ENCODE measurements at regions not wholly inside any gene's neighbourhood (a gene's known extent, or its start where the extent isn't known, plus 50 kb on each side); places are given as distances from the start of the nearest gene placed in this dataset.

- peak; percentile 58 for DNase-seq
Measured at GRCh38 chr22:48173061-48173772, 1410.8 kb downstream of the TBC1D22A start.

DNA sequence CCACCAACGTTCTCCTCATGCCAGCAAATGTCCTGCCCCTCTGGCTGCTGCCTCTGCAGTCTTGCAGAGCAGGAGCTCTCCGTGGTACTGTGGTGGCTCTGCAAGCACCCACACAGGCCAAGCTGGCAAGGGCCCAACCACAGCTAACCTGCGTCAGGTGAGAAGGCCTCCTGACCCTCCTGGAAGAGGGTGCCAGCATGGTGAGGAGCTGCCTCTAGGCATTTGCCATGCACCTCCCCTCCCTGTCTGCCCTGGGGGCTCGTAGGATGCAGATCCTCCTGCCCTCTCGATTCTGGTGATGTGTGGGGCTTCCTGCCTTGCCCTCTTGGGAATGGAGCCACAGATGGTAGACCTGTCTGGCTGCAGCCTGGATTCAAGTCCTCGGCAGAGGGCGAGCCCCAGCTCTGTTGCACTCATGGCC, 1408.8 kb downstream of the TBC1D22A start:
- peak; percentile 56 for DNase-seq

DNA sequence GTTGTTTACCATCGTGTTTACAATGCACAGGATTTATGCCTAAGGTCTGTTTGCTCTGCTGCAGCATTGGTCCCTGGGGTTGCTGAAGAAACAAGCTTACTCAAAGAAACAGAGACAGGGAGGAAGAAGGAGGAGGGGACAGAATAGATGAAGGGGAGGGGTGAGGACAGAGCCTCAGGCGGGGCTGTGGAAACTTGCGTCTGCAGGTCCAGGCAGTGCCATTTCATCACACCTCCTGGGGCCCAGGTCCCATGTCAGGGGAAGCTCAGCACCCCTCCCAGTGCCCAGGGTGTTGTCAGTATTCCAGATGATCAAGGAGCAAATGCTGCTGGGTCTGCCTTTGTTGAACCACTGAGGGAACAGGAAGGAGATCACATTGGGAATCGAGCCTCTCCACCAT, 1406.8 kb downstream of the TBC1D22A start:
- no peak for DNase-seq

GRCh38 chr22:48167238-48167637, 1404.8 kb downstream of the TBC1D22A start:
- DNase-seq = no peak

- DNase-seq = no peak
Measured at GRCh38 chr22:48161298-48161697, 1398.8 kb downstream of the TBC1D22A start.

DNA sequence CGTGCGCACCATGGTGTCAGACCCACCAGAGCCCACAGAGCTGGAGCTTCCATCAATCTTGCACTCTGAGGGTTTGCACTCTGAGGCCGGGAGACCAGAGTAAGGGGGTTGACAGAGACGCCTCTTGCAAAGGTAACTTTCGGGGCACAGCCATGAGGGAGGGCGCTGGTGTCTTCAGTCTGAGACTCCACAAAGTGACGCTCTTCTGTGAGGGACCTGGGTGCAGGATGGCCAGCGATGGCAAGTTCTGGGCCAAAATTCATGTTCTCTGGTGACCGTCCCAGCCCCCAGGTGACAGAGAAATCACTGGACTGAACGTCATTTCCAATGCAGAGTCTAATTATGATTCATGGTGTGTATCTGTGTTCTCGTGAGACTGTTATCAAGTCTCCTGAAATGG, 1395.2 kb downstream of the TBC1D22A start:
- no peak for DNase-seq

DNA sequence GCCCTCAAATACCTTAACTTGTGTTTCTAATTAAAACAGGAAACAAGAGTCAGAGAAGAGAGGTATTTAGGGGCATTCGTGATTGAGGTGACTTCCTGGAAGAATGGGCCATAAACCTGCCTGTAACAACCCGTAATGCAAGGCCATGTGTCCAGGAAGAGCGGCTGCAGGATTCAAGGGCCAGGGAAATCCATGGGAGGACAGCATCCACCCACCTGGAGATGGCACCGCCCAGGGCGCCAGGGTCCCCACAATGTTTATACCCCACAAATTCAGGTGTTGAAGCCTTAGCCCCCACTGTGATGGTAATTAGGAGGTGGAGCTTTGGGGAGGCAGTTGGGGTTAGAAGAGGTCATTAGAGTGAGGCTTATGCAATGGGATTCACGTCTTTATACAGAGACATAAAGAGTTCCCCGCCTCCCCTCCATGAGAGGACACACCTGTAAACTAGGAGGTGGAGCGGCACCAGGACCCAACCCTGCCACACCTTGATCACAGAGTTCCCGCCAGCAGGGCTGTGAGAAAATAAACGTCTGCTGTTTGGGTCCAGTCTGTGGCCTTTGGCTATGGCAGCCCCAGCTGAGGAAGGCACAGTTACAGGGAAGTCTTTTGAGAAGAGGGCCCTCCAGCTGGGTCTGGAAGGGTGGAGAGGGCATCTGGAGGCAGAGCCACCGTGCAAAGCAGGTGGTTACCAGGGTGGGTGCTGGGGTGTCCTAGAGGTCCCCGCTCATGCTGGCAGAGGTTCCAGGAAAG, 1394.3 kb downstream of the TBC1D22A start:
- no peak for DNase-seq

DNA sequence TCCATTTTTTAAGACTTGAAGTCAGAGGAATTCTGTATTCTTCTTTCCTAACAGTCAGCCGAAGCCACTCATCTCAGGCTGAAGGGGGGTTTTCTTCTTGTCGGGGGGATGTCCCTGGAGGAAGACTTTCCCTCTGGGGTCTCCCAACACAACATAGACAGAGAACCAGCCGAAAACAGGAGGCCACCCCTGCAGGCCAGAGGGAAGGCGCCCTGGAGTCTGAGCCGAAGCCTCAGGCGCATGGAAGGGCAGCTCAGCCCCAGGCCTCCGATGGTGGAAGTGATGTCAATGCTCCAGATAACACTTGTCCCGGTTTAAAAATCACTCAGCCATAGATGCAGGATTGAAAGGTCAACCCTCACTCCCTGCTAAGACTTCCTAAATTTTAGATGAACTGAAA, 1393.0 kb downstream of the TBC1D22A start:
- no peak for DNase-seq

- no peak for DNase-seq
Measured at GRCh38 chr22:48154943-48155240, 1392.4 kb downstream of the TBC1D22A start.

- DNase-seq = no peak
Measured at GRCh38 chr22:48154169-48154942, 1391.9 kb downstream of the TBC1D22A start.

GRCh38 chr22:48153726-48154125, 1391.3 kb downstream of the TBC1D22A start:
- DNase-seq = peak; percentile 81

DNA sequence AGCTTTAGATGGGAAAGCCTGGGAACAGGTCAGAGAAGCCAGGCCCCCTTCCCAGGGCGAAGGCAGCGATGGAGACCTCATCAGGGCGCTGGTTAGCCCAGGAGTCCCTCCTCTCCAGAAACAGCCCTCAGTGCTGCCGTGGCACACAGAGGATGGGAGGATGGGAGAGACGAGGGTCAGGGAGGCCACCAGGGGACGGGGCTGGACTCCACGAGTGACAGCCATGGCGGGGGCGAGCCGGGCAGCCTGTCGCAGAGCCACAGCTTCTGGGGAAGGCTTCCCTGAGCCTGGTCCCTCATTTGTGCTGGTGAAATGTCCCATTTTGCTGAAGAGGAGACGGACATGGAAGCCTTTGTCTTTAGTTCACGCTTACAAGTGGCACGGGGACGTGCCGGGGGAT, 1390.5 kb downstream of the TBC1D22A start:
- DNase-seq = no peak

DNA sequence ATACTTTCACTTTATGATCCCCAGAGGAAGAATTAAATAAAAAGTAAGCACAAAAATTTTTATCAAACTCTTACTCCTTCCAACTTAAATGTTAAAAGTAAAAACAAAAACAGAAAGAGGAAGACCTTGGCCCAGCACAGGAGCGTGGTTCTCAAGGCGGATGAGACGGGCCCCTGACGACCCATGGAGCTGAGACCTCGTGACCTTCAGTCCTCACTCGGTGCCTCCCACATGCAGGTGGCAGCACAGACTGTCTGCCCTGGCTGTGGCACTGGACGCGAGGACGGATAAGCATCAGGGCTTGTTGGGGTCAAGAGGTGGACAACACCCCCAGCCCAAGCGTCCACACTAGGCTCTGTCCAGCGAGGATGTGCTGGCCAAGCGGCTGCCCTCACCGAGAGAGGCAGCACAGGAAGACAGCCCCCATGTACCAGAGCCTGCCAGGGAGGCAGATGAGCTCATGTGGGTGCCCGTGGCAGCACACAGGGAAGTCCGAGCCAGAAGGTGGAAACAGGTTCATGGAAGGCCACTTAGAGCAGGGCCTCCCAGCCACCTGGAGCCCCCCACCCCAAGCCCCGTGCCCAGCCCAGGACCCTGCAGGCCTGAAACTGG, 1389.8 kb downstream of the TBC1D22A start:
- no peak for DNase-seq

GRCh38 chr22:48151641-48152040, 1389.2 kb downstream of the TBC1D22A start:
- no peak for DNase-seq

- DNase-seq = no peak
Measured at GRCh38 chr22:48147831-48148230, 1385.4 kb downstream of the TBC1D22A start.

- DNase-seq = no peak
Measured at GRCh38 chr22:48147404-48147803, 1385.0 kb downstream of the TBC1D22A start.

DNA sequence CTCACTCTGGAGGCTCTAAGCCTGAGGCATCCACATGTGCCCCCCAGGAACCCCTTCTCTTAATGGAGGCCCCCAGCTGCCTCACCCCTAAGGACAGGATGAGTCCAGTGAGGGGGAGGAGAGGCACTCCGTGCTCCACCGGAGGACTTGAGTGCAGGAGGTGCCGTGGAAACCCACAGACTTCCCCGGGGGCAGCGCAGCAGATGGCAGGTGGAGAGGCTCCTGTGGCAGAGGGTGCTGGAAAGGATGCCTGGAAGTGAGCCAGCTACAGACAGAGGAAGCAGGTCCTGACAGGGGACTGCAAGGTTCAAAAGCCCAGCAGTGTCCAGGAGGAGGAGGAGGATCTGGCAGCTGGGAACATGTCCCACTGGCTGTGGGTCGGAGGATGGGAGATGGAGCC, 1384.0 kb downstream of the TBC1D22A start:
- DNase-seq = peak; percentile 83

GRCh38 chr22:48145738-48146137, 1383.3 kb downstream of the TBC1D22A start:
- no peak for DNase-seq

DNA sequence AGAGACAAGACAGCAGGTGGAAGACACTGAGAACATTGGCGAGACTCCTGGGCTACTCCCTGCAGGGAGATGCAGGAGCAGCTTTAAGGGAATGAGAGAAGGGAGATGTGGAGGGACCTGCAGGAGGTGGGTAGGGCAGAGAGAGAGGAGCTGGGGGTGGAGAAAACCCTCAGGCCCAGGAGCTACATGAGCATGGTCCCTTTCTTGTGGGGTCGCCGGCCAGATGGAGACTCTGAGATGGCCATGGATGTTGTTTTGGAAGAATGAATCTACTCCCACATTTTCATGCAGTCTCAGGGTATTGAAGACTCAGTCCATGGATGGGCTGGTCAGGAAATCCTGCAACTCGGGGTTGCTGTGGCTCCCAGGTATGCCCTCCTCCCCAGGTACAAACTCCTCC, 1381.9 kb downstream of the TBC1D22A start:
- DNase-seq = no peak

DNA sequence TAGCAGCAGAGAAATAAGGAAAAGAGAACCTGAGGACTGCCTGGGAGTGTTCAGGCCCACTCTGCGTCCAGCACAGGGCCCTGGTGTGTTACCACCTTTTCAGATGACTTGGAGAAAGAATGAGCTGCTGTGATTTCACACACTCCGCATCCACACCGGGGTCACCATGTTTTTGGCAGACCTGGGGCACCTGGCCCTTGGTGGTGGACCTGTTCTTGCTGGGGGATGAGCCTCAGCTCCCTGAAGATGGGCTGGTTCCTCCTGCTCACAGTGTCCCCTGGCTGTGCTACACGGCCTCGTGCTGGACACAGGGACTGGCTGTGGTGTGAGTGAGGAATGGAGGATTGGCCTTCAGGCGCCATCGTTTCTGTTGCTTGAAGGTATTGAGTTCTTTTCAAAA, 1381.4 kb downstream of the TBC1D22A start:
- no peak for DNase-seq

DNA sequence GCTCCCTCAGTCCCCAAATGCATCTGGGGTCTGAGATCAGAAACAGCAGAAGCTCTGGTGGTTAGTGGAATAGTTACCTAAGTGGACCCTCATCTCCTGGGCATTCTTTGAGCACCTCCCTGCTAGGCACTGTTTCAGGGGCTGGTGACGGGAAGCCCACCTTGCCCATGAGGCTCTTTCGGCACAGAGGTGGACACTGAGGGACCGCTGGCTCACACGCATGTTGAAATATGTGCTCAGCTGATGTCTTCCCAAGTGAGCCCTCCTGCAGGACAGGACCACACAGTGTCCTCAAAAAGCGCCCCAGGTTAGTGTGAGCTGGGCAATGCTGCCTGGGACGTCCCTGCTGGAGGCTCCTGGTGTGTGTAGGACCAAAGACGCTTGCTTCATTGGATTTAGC, 1379.9 kb downstream of the TBC1D22A start:
- no peak for DNase-seq

- peak; percentile 55 for DNase-seq
Measured at GRCh38 chr22:48141301-48141700, 1378.9 kb downstream of the TBC1D22A start.

GRCh38 chr22:48140261-48140813, 1377.9 kb downstream of the TBC1D22A start:
- no peak for DNase-seq
